ENCODE measurements at regions not wholly inside any gene's neighbourhood (a gene's known extent, or its start where the extent isn't known, plus 50 kb on each side); places are given as distances from the start of the nearest gene placed in this dataset.

DNA sequence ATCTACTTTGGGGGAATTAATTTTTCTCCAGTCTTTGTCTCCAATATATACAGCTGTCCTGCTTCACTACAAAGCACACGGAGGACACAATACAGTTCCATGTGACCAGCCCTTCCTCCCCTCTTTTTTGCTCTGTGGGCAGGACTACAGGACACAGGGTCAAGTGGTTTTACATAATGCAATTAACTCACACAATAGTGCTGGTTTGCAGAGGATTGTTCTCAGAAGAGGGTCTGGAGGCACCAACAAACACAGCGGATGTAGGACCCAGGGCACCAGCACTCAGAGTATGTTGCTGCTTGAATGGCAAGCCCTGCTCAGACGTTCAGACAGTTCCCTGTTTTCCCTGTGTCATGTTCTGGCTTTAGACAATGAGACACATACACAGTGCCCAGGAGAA is 52.0 kb upstream of the NPTX2 start:
- DNase-seq (ENCODE audit: low spot score) = no peak

DNA sequence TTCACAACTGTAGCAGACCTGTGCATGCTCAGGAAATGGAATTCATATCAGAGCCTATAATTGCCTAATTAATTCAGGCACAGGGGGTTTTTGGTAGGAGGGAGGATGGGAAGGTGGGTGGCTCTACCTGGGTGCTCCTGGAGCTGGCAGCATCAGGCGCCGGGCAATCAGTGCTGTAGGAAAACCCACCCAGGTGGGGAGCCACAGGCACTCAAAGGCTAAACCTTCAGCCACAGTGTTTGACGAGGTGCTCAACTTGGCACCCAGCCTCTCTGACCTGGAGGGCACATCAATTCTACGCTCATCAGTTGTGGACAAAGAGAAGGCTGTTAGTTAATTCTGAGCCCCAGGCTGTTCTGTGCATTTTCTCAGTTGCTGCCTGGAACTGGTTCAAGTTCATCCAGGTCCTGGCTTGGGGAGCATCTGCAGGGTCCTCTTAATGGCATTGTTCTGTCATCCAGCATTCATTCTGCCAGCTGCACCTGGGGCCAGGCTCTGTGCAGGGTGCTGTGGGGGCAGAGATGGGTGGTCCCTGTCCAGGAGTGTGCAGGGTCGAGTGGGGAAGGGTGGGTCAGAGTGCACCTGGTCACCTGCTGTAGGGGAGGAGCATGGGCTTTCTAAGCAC is 54.1 kb upstream of the NPTX2 start:
- DNase-seq (ENCODE audit: low spot score) = no peak

DNA sequence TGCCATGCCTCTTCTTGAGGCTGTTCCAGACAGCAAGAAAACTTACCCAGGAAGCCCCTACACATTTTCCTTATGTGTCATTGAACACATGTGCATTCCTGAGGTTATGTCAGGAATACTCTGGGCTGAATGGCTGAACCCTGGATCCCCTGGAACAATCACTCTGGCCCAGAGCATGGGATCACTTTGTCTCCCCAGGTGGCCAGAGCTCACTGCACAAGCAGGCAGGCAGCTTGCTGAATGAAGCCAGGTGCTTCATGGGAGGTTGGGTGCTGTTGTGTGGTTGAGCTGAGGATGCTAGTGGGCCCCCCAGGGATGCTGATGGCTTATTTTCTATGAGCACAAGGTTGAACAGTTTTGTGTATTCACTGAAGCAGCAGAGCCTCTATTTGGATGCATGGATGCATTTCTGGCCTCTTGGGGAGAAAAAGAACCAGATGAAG is 54.7 kb upstream of the NPTX2 start:
- DNase-seq (ENCODE audit: low spot score) = no peak

DNA sequence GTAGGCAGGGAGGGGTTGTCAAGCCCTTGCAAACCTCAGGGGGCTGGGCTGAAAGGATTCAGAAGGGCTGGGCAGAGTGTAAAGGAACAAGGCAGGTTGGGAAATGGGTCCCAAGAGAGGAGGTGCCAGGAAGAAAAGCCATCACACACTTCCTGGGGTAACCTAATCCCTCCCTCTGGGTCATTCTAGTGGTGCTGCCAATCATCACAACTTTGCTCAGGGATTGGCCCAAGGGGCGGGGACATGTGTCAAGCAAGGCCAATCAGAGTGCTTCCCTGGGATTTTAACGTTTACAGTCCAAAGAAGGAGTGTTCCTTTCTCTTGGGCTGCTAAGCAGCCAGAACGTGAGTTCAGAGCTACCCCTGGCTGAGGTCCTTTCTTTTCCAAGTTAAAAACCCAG is 57.1 kb upstream of the NPTX2 start:
- DNase-seq (ENCODE audit: low spot score) = no peak

DNA sequence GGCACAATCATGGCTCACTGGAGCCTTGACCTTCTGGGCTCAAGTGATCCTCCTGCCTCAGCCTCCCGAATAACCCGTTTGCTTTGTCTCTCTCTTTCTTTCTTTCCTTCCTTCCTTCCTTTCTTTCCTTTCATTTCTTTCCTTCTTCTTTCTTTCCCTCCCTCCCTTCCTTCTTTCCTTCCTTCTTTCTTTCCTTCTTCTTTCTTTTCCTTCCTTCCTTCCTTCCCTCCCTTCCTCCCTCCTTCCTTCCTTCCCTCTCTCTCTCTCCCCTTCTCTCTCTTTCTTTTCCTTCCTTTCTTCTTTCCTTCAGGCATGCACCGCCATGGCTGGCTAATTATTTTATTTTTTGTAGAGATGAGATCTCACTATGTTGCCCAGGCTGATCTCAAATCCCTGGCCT is 57.9 kb upstream of the NPTX2 start:
- DNase-seq (ENCODE audit: low spot score) = no peak

DNA sequence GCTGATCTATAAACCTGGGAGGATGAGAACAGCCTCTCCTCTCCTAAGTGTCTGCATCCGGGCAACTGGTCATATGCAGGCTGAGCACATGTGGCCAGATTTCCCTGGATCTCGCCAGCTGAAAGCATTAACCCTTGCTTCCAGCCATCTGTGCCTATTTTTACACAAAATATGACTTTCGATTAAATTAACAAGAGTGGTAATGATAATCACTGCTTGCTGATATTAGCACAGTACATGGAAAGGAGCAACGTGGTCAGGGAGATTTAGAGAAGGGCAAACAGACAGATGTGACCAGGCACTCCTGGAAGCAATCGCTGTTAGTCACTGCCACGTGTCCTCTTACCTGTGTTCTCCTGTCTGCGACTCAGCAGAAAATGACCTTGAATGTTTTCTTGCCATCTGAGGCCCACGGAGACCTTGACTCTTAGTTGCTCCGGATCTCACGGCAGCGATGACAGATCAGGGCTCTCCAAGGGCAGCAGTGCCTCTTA is 59.5 kb upstream of the NPTX2 start:
- no peak for DNase-seq (ENCODE audit: low spot score)

DNA sequence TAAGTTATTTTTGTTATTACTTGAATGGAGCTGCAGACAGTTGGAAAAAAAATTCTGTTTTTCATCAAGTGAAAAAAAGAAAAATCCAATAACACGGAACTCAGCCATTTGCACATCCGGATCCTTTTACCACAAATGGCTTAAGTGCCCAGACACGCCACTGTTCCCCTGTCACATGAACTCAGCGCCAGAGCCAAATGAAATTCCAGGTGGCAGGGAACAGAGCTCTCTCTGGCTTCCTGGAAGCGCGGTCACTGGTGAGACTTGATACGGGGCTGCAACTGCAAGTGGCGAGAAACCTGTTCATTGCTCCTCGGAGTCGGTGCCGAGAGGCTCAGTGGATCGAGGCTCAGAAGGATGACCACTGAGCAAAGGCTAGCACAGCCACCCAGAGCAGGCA is 60.8 kb upstream of the NPTX2 start:
- no peak for DNase-seq (ENCODE audit: low spot score)

DNA sequence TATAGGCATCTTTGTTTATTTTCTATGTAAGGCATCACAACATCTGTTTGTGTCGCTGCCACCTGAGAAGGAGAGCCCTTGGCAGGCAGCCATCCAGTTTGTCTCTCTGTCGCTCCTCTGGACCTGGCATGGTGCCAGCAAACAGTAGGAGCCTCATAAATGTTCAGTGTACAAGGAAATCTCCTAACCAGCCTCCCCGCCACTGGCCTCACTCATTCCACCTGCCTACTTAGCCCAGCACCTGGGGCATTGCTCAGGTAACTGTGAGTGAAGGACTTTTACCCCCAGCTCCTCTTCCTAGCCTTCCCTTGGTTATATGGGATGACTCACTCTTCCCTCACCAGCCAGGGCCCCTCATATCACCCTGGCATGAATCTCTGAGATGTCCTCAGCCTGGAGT is 61.7 kb upstream of the NPTX2 start:
- DNase-seq (ENCODE audit: low spot score) = no peak

DNA sequence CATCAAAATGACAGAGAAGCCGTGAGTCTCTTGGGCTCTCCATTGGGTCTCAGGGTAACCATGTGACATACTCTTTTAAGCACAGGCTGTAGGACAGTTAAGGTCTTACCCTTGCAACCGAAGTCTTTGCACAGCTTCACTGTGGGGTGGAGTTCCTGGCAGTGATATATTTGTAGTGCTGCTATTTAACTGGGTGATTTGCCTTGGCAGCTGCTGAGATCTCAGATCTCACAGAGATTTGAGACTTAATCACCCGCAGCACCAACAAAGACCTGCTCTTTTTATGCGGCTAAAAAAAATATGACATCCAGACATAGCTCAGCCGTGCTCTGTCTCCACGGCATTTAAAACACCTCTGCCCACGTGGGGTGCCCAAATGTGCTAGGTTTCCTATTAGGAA is 63.4 kb upstream of the NPTX2 start:
- no peak for DNase-seq (ENCODE audit: low spot score)

DNA sequence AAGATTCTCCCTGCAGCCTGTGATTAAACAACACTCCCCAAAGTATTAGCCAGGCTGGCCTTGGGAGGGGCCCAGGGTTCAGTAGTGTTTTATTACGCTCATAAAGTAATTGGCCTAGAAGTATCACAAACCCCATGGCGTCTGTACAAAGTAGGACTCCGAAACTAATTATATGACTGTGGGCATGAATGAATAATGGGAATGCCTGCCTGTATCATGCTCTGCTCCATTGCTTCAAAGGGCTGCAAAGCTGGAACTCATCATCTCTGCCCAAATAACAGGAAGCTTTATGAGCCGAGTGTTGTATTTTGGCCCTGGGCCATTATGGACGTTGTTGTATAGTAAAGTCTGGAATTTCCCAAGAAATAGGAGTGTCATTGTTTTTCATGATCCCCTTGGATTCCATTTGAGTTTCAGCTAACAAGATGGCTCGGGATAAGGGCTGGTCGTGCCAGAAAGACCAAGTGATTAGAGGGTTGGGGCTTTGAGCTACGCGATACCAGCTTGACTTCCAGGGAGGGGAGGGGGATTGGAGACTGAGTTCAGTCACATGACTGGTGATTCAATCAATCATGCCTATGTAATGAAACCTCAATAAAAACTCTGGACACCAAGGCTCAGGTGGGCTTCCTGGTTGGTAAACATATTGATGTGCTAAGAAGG is 65.3 kb upstream of the NPTX2 start:
- DNase-seq (ENCODE audit: low spot score) = no peak

DNA sequence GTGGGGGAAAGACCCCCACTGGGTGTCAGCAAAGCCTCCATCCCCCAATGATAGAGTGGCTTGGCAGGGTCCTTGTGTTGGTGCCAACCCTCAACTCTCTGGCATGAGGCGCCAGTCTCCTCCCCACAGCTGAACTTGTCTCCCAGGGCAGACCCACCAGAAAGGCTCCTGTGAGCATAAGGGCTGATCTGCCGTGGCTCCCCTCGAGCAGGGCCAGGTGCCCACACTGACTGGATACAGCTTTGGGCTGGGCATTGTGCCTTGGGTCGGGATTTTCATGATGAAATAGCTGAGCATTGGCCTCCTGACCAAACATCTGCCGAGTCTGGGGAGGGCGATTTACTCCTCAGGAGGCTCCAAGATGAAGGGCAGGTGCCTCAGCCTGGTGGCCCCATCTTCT is 68.1 kb upstream of the NPTX2 start:
- no peak for DNase-seq (ENCODE audit: low spot score)

DNA sequence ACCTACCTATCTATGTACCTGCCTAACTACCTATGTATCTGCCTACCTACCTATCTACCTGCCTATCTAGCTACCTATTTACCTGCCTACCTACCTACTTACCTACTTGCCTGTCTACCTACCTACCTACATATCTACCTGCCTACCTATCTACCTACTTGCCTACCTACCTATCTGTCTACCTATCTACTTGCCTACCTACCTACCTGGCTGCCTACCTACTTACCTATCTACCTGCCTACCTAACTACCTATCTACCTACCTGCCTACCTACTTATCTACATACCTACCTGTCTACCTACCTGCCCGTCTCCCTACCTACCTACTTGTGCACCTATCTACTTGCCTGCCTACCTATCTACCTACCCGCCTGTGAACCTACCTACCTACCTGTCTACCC is 68.7 kb upstream of the NPTX2 start:
- DNase-seq (ENCODE audit: low spot score) = no peak

DNA sequence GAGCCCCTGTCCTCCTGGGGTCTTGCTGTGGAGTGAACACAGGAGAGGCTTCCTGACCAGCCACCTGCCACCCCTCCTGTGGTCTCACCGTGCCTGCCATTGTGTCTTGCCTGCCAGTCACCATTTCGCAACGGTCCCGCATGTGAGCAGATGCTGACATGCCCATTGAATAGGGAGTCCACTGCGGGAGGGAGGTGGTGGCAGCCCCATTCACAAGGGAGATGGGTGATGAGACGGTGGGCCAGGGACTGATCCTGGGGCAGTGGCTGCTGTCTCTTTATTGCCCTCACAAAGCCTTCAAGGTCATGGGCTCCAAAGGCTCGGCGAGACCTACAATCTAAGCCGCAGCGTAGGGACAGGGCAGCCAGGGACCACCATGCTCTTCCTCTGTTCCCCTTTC is 76.0 kb upstream of the NPTX2 start:
- no peak for DNase-seq (ENCODE audit: low spot score)

DNA sequence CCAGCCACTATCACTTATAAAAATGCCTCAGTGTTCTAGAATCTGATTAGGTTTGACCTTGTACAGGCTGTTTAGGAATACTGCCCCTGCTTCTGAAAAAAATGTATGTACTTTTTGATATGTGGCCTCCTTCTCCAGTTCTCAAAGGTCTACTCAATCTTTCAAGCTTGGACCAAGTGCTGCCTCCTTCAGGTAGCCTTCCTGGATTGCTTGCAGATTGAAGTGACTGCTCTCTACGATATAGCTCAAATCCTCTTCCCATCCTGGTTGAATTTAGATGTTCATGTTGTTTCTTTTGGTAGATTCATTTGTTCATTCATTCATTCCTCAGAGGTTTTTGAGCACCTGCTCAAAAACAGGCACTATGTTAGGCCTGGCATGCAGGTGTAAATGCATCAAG is 77.2 kb upstream of the NPTX2 start:
- no peak for DNase-seq (ENCODE audit: low spot score)

DNA sequence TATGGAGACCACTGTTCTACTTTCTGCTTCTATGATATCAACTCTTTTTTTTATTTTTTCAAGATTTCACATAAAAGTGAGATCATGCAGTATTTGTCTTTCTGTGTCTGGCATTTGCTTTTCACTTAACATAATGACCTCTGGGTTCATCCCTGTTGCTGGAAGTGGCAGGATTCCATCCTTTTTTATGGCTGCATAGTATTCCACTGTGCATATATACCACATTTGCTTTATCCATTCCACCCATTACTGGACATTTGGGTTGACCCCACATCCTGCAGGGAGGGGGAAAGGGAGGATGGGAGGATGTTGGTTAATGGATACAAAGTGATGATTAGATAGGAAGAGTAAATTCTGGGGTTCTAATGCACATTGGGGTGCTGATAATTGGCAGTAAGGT is 80.3 kb upstream of the NPTX2 start:
- DNase-seq (ENCODE audit: low spot score) = no peak

DNA sequence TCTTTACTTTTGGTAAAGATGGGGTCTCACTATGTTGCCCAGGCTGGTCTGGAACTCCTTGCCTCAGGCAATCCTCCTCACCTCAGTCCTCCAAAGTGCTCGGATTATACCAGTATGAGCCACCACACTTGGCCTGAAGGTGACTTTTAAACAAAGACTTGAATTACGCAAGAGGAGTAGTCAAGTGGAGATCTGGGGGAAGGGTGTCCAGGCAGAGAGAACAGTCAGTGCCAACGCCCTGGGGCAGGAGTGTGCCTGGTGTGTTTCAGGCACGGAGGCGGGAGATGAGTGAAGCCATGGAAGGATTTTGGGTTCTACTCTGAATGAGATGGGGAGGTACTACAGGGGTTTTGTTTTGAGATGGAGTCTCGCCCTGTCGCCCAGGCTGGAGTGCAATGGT is 82.6 kb upstream of the NPTX2 start:
- no peak for DNase-seq (ENCODE audit: low spot score)

DNA sequence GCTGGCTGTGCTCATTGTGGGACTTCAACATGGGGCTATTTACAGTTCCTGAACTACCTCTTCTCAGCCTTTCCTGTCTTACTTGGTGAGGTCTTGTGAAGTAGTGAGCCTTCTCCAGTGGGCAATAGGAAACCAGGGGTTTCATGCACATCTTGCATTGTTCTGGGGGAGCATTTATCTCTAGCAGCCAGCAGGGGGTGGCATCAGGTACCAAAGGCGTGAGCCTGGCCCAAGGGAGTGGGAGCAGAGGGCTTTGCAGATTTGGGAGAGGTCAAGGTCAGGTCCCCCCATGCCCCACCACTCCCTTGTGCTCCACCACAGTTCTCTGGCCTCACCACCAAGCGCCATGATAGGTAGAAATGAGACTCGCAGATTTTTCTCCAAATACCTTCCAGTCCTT is 85.4 kb upstream of the NPTX2 start:
- DNase-seq (ENCODE audit: low spot score) = no peak

DNA sequence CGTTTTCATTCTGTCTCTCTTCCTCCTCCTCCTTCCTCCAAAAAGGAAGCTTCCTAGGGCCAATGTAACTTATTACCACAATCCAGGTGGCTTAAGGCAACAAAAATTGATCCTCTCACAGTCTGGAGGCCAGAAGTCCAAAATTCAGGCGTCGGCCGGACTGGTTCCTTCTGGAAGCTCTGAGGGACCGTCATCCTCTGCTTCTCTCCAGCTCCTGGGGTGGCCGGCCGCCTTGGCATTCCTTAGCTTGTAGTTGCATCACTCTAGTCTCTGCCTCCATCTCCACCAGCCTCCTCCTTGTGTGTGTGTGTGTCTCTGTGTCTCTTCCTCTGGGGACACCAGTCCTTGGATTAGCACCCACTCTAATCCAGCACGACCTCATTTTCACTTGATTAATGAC is 89.0 kb upstream of the NPTX2 start:
- no peak for DNase-seq (ENCODE audit: low spot score)

DNA sequence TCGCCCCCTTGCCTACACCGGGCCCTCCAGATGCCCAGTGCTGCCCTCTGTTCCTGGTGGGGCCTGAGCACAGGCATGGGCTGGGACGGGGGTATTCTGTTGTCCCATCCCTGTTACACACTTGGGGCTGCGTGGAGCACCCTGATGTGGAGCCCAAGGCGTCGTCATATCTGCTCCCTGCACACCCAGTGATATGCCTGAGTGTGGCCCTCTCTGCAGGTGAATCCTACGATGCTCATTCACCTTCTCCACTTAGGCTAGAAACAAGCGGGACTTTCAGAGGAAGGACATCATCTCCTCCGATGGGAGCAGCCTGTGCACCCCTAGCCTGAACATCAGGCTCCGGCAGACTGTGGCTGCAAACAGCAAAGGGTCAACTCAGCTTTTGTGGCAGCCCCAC is 91.0 kb upstream of the NPTX2 start:
- DNase-seq (ENCODE audit: low spot score) = no peak

DNA sequence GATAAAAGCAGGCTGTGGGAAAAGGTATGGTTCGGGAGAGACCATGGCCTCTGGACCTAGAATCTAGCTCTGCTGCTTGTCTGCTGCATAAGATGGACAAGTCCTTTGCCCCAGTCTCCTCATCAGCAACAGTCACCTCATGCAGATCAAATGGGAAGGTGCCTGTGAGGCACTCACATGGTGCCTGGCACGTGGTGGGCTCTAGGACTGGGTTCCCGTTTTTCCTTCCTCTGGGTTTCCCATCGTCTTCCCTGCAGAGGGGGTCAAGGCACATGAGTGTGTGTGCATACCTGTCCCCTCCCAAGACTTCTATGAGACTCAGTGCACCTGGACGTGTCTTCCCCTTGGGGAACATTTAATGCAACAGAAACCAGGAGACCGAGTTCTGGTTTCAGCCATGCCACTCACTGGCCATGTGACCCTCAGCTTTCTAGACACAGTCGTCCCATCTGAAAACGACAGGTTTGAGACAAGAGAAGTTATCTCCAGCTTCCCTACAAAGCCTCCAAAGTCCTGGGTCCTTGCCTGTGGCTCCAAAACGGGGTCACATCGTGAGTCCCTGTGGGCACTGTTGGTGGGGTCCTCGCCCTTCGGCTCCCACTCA is 95.9 kb upstream of the NPTX2 start:
- no peak for DNase-seq (ENCODE audit: low spot score)

DNA sequence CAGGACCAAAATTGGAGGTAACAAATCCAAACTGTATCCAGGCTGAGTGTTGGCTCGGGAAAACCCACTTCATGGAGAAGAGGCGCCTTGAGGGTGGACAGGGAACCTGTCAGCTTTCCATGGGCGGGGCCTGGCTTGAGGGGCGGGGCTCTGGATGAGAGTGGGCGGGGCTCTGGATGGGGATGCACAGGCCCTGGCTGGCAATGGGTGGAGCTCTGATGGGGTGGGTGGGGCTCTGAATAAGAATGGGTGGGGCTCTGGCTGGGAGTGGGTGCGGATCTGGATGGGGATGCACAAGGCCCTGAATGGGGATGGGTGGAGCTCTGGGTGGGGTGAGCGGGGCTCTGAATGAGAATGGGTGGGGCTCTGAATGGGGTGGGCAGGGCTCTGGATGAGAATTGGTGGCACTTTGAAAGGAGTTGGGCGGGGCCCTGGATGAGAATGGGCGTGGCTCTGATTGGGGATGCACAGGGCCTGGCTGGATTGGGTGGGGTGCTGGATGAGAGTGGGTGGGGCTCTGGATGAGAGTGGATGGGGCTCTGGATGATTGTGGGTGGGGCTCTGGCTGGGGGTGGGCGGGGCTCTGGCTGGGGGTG is 96.6 kb upstream of the NPTX2 start:
- DNase-seq (ENCODE audit: low spot score) = no peak

DNA sequence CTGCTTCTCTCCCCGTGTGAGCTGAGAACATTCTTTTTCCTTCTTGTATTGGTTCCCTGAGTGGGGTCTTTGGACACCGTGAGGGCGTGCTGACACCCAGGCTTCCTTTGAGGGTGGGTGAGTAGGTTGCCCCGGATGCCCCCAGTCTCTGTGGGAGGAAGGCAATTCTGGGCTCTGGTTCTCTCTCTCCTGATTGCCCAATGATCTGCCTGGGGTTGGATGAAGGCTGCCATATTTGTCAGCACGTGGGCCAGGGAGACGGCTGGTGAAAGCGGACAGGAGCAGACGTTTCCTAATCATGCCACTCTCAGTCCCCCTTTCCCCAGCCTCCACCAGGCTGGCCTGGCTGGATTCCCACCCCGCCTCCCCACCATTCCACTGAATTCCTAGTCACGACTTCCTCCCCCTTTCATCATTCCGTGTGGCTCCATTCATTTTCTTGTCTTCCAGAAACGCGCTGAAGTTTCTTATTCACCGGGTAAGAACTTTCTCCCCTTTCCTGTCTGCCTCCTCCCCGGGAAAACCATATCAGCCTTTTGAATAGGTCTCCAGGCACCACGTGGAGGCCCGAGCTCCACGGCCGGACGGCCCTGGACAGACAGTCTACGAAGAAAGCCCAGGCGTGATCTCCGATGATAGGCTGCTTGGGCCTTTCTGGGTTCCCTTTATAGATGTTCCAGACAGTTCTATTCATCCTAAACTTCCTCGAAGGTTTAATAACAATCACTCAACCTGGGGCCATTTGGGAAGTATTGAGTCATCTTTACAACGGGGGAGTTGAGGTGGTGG is 98.7 kb upstream of the NPTX2 start:
- DNase-seq (ENCODE audit: low spot score) = no peak

DNA sequence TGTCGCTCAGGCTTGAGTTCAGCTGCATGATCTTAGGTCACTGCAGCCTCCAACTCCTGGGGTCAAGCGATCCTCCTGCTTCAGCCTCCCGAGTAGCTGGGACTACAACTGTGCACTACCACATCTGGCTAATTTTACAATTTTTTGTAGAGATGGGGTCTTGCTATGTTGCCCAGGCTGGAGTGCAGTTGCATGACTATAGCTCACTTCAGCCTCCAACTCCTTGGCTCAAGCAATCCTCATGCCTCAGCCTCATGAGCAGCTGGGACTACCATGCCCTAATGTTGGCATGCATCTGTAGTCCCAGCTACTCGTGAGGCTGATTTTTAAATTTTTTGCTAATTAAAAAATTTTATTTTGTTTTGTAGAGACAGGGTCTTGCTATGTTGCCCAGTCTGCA is 101.9 kb upstream of the NPTX2 start:
- DNase-seq (ENCODE audit: low spot score) = no peak
